Ectodermal cell (in vitro differentiated cells): ENCODE measurements at regions not wholly inside any gene's neighbourhood (a gene's known extent, or its start where the extent isn't known, plus 50 kb on each side); places are given as distances from the start of the nearest gene placed in this dataset.

Source experiments
- H3K27ac ChIP-seq: 2 replicates; pipeline ENCODE4 v1.7.0; 2013; ENCODE audit warnings: mild to moderate bottlenecking, low read depth, low read length; ENCODE audit not compliant: insufficient read depth, poor library complexity, severe bottlenecking
- H3K27me3 ChIP-seq: 2 replicates; pipeline ENCODE4 v1.7.0; 2013; ENCODE audit warnings: mild to moderate bottlenecking, low read length; ENCODE audit not compliant: insufficient read depth, control insufficient read depth, poor library complexity, severe bottlenecking
- H3K36me3 ChIP-seq: one replicate; pipeline ENCODE4 v1.7.0; 2013; ENCODE audit warnings: low read length; ENCODE audit not compliant: control insufficient read depth, insufficient read depth
- H3K4me1 ChIP-seq: one replicate; pipeline ENCODE4 v1.7.0; 2013; ENCODE audit warnings: low read length; ENCODE audit not compliant: control insufficient read depth, insufficient read depth
- H3K4me3 ChIP-seq: 2 replicates; pipeline ENCODE4 v1.7.0; 2013; ENCODE audit warnings: low read depth, low read length, control low read depth; ENCODE audit not compliant: insufficient read depth
- H3K9me3 ChIP-seq: 2 replicates; pipeline ENCODE4 v1.7.0; 2013; ENCODE audit warnings: mild to moderate bottlenecking, low read length, moderate library complexity; ENCODE audit not compliant: control insufficient read depth
- WGBS, 2 experiments: methylation state at CpG; one replicate each; pipeline ENCODE4 v1.1.7; 2013; ENCODE audit warnings: missing lambda C conversion rate in 2 of 2; 5-methylcytosine and 5-hydroxymethylcytosine counted together

GRCh38 chr5:87887247-87887646 lies 381.4 kb downstream of the TMEM161B start:
- Histone ChIP-seq H3K27me3 (no peaks in the 10 kb centered on the region), H3K36me3 (no peaks in the 10 kb centered on the region), H3K9me3 (no peaks in the 10 kb centered on the region), H3K27ac (no peak overlapping the region), H3K4me1 (peaks cover 5% of the 10 kb centered on the region), H3K4me3 (no peak overlapping the region)
- 94% methylated on average over 2 of the region's 2 CpGs for WGBS, 2 experiments

DNA sequence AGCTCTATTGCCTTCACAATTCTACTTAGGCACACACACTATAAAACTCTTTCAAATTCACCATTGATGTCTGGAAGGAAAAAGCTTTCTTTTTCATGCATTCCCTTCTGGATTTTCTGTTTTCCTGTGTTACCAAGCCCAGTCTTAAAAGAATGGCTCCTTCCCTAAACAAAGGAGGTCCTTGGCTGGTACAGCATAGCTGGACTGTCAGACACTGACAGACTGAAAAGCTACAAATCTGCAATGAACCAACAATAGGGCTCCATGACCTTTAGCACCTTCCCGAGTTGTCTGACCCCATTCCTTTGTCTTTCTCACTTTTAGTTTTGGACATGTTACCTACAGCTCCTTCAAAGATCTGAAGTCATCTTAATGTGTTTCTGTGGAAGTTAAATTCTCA lies 382.5 kb downstream of the TMEM161B start:
- Histone ChIP-seq H3K27ac (no peak overlapping the region), H3K27me3 (no peaks in the 10 kb centered on the region), H3K9me3 (peaks cover 4% of the 10 kb centered on the region), H3K4me1 (peaks cover 5% of the 10 kb centered on the region), H3K36me3 (no peaks in the 10 kb centered on the region), H3K4me3 (no peak overlapping the region)
- 65 to 79% methylated on average over 1 of the region's 1 CpG for WGBS, 2 experiments

GRCh38 chr5:87885758-87886157 lies 382.9 kb downstream of the TMEM161B start:
- H3K27ac ChIP-seq = no peak overlapping the region
- peaks cover 5% of the 10 kb centered on the region for H3K4me1 ChIP-seq
- H3K27me3 ChIP-seq = no peaks in the 10 kb centered on the region
- H3K9me3 ChIP-seq = peaks cover 4% of the 10 kb centered on the region
- H3K4me3 ChIP-seq = no peak overlapping the region
- H3K36me3 ChIP-seq = no peaks in the 10 kb centered on the region
- 96 to 100% methylated on average over 1 of the region's 1 CpG for WGBS, 2 experiments

- no peak overlapping the region for H3K4me3 ChIP-seq
- H3K27me3 ChIP-seq = no peaks in the 10 kb centered on the region
- 45% methylated on average over 1 of the region's 2 CpGs; no CpG with 5 or more reads in 1 of the 2 experiments for WGBS, 2 experiments
- peaks cover 4% of the 10 kb centered on the region for H3K9me3 ChIP-seq
- H3K4me1 ChIP-seq = peaks cover 15% of the 10 kb centered on the region
- no peak overlapping the region for H3K27ac ChIP-seq
- H3K36me3 ChIP-seq = no peaks in the 10 kb centered on the region
Measured at GRCh38 chr5:87877495-87877894, 391.1 kb downstream of the TMEM161B start.

DNA sequence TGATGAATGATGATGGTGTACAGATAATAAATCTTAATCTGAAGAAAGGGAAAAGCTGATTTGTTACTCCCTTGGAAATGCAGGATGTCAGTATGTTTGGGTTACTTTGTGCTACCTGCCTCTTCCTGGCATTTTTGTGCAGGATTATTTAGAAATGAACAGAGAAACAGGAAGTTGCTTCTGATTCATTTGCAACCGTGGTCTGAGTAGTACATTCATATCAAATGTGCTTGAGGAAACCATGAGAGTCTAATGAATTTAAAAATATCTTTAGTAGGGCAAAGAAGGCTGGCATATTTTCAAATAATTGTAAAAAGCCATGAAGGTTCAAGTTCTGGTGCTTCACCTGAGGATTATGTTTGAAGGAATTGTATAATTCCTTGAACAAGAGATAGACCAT lies 391.6 kb downstream of the TMEM161B start:
- Histone ChIP-seq H3K36me3 (no peaks in the 10 kb centered on the region), H3K27ac (no peak overlapping the region), H3K4me3 (no peak overlapping the region), H3K27me3 (no peaks in the 10 kb centered on the region), H3K4me1 (peaks cover 15% of the 10 kb centered on the region), H3K9me3 (peaks cover 4% of the 10 kb centered on the region)
- 90 to 91% methylated on average over 1 of the region's 1 CpG for WGBS, 2 experiments

DNA sequence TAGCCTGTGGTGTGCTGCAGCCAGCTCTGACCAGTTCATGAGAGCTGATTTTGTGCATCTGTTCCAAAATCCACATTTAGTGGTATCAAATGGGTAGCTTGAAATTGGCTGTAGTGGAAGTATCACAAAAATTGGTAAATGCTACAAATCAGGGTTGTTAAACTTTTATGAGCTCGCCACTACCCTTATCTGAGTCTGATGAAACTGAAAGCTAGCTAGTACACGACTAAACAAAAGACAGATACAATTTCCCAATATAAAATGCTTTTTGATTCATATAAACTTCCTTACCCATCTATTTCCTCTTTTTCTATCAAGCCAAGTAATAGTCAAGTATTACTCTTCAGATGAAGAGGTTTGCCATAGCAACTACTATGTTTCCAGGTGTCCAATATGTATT lies 392.0 kb downstream of the TMEM161B start:
- Histone ChIP-seq H3K4me3 (no peak overlapping the region), H3K27me3 (no peaks in the 10 kb centered on the region), H3K27ac (no peak overlapping the region), H3K36me3 (no peaks in the 10 kb centered on the region), H3K4me1 (peaks cover 15% of the 10 kb centered on the region), H3K9me3 (peaks cover 4% of the 10 kb centered on the region)
- WGBS, 2 experiments = 90 to 97% methylated on average over 2 of the region's 2 CpGs

DNA sequence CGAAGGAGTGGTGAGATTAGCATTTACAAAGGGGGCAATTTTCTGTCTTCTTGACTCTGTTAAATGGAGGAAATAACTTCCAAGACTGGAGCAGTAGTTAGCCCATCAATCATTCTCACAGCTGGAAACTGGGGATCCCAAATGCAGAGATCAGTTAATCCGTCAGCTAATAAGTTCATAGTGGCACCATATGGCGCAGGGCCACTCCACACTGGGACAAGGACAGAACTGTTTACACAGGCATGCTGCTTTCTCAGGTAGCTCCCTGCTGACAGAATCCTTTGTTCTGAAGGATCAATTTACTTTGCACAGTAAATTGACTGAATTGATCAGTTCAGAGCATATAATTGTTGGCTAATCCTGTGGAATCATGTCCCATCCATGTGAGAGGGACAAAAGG lies 395.7 kb downstream of the TMEM161B start:
- peaks cover 15% of the 10 kb centered on the region for H3K4me1 ChIP-seq
- H3K27ac ChIP-seq = no peak overlapping the region
- no peaks in the 10 kb centered on the region for H3K27me3 ChIP-seq
- H3K9me3 ChIP-seq = no peaks in the 10 kb centered on the region
- H3K36me3 ChIP-seq = no peaks in the 10 kb centered on the region
- no peak overlapping the region for H3K4me3 ChIP-seq
- WGBS, 2 experiments = 50% methylated on average over 3 of the region's 3 CpGs

GRCh38 chr5:87868792-87869191 lies 399.9 kb downstream of the TMEM161B start:
- H3K27me3 ChIP-seq = no peaks in the 10 kb centered on the region
- H3K4me3 ChIP-seq = no peak overlapping the region
- no CpG with 5 or more reads among the region's 1 CpG for WGBS, 2 experiments

GRCh38 chr5:87867281-87867680 lies 401.4 kb downstream of the TMEM161B start:
- no peaks in the 10 kb centered on the region for H3K27me3 ChIP-seq
- 39 to 51% methylated on average over 4 of the region's 4 CpGs for WGBS, 2 experiments

More at GRCh38 chr5:87868792-87869191, 399.9 kb downstream of the TMEM161B start:
- Histone ChIP-seq H3K4me1 (peaks cover 25% of the 10 kb centered on the region), H3K9me3 (no peaks in the 10 kb centered on the region), H3K27ac (no peak overlapping the region), H3K36me3 (no peaks in the 10 kb centered on the region)

GRCh38 chr5:87853541-87853940 lies 415.1 kb downstream of the TMEM161B start:
- Histone ChIP-seq H3K36me3 (no peaks in the 10 kb centered on the region), H3K27ac (no peak overlapping the region), H3K4me1 (peaks cover 12% of the 10 kb centered on the region), H3K4me3 (no peak overlapping the region), H3K9me3 (no peaks in the 10 kb centered on the region), H3K27me3 (no peaks in the 10 kb centered on the region)
- 92 to 96% methylated on average over 2 of the region's 2 CpGs for WGBS, 2 experiments

More at GRCh38 chr5:87867281-87867680, 401.4 kb downstream of the TMEM161B start:
- Histone ChIP-seq H3K4me3 (no peak overlapping the region), H3K4me1 (peaks cover 12% of the 10 kb centered on the region), H3K36me3 (no peaks in the 10 kb centered on the region), H3K9me3 (no peaks in the 10 kb centered on the region), H3K27ac (no peak overlapping the region)

DNA sequence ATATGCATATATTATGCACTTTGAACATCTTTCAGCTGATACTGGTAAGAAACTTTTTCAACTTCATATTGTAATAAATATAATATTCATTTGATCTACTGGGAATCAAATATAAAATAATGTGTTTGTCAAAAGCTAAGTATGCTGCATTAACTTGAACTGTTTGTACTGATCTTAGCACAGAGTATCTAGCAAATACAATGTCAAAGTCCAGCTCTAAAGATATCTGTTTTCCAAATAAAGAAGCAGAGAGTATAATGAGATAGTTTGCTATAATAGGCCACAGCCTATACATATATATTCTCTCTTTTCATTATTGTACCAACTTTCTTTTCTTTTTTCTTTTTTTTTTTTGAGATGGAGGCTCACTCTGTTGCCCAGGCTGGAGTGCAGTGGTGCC lies 417.0 kb downstream of the TMEM161B start:
- Histone ChIP-seq H3K27ac (no peak overlapping the region), H3K36me3 (no peaks in the 10 kb centered on the region), H3K4me3 (no peak overlapping the region), H3K9me3 (no peaks in the 10 kb centered on the region), H3K27me3 (no peaks in the 10 kb centered on the region), H3K4me1 (peaks cover 27% of the 10 kb centered on the region)
